Central memory CD4-positive, alpha-beta T cell (primary cell): ENCODE measurements at regions not wholly inside any gene's neighbourhood (a gene's known extent, or its start where the extent isn't known, plus 50 kb on each side); places are given as distances from the start of the nearest gene placed in this dataset.
"Not testable (repeated sequence)": the region's sequence is repeated elsewhere in the genome, so short reads cannot be mapped to it uniquely, and the experiment has no call there.

Experiments used
- DNase-seq: peaks from one replicate; pipeline ENCODE4 v3.0.0; 2022

DNA sequence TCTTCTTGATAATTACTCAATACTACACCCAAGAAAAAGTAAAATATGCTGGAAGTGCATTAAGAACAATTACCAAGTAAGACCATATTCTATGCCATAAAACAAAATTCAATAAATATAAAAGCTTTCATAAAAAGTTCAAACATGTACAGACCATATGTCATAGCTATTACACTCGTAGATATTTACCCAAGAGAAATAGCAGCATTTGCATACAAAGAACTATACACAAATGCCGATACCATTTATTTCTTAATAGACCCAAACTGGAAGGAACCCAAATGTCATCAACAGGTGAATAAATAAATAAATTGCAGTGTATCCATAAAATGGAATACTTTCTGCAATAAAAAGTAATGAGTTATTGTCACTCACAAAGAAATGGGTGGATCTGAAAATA is 78.3 kb upstream of the SLC16A7 start:
- no peak for DNase-seq

GRCh38 chr12:59500915-59501314 is 94.9 kb upstream of the SLC16A7 start:
- no peak for DNase-seq

DNA sequence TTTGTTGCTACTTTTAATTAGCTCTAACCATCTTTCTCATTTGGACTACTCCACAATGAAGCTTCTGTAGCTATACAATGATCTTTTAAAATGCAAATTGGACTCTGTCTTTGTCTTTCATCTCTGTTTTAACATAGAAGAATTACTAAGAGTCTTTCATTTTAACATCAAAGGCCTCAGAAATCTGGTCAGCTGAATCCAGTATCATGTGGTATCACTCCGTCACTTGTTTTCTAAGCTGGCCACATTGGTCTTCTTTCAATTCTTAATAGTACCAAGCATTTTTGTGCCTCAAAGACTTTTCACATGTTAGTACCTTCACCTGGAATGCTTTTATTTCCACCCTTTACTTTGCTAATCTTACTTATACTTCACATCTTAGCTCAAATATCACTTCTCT is 95.5 kb upstream of the SLC16A7 start:
- DNase-seq: no peak

DNA sequence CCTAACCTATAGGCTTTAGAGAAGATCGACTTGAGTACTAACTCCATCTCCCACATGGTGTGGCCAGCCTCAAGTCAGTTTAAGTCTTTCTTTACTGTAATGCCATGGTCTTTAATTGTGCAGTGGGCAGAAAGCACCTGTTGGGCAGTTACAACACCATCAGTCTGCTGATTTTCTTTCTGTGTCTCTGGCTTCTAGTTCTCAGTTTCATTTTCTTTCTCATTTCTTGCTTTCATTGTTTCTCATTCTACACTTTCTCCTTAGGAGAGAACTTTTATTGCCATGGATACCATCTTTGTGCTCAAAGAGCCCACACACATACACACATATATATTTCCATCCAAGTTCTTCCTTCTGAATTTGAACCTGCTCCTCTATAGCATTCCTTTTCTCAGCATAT is 96.1 kb upstream of the SLC16A7 start:
- no peak for DNase-seq

DNA sequence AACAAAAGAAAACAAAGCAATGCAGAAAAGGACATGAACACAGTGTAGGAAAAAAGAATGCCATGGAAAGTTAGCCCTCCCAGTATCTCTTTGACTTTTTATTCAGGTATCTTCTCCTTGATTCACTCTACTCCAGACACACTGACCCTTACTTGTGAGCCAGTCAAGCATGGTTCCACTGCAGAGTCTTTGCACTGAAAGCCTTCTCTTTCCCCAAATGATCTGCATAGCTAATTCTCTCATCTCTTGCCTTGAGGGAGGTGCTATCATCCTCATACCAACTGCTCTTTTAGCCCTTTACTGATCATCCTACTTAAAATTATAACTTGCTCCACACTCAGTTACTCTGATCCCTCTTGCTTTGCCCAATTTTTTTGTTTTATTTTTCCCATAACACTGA is 101.2 kb upstream of the SLC16A7 start:
- DNase-seq: no peak

DNA sequence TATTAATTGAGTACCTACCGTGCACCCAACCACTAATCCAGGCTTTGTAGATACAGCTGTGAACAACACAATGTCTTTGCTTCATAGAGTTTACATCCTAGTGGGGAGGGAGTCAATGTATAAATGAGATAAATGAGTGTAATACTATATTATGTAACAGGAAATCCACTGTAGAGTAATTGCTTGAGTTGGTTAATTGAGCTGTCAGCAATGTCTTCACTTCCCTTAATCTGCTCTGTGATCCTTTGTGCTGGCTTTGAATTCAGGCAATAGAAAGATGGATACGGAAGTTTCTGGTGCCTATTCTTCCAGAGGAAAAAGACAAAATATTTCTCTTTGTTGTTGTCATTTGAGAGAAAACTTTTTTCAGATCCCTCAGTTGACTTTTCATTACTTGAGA is 104.0 kb upstream of the SLC16A7 start:
- DNase-seq: no peak

- no peak for DNase-seq
Observed at GRCh38 chr12:59486827-59487226, 109.0 kb upstream of the SLC16A7 start.

- DNase-seq: no peak
Observed at GRCh38 chr12:59484575-59484974, 111.3 kb upstream of the SLC16A7 start.

GRCh38 chr12:59474236-59474635 is 121.6 kb upstream of the SLC16A7 start:
- not testable (repeated sequence) for DNase-seq

- DNase-seq: no peak
Observed at GRCh38 chr12:59472273-59472672, 123.6 kb upstream of the SLC16A7 start.

DNA sequence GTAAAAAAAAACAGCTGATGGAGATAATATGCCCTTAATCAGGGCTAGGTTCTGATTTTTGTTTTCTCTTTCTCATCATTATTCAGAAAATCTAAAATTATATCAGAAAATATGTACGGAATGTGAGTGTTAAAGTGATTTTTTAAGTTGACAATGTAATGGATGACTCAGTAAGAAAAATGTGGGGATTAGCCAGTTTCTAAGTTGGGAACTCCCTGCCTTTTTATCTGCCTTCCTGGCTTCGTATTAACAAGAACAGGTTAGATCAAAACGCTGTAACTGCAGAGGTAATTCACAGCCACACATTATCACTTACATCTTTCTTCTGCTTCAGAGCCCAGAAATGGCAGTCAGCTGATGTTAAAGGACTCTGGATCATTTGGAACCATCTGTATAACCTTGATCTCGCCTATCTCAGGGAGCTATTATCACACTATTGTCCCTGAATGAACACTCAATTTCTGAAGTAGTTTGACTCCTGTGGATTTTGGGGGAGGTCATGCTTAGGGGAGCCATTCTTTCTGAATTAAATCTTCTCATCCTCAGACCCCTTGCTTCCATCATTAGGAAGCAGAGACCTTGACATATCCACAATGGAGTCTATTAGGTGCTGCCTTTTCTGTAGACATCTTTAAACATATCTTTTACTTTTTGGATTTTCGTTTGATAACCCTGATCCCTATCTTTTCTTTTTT is 135.7 kb upstream of the SLC16A7 start:
- DNase-seq: no peak

- DNase-seq: no peak
Observed at GRCh38 chr12:59453475-59453874, 142.4 kb upstream of the SLC16A7 start.

DNA sequence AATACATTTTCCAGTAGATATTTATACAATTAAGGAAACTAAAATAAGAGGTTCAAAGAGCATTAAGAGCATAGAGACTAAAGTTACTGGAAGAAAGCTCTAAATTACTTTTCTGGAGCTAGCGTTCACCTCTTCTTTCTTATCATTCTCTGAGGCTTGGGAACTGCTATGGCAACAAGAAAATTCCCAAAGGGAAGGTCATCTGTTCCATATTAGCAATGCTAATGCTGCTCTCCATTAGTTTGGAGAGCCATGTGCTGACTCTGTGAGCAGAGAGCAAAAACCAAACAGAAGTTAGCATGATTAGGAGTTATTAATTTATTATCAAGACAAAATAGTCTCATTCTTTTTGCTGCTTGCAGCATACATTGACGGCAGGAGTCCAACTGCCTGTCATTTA is 143.1 kb upstream of the SLC16A7 start:
- no peak for DNase-seq

DNA sequence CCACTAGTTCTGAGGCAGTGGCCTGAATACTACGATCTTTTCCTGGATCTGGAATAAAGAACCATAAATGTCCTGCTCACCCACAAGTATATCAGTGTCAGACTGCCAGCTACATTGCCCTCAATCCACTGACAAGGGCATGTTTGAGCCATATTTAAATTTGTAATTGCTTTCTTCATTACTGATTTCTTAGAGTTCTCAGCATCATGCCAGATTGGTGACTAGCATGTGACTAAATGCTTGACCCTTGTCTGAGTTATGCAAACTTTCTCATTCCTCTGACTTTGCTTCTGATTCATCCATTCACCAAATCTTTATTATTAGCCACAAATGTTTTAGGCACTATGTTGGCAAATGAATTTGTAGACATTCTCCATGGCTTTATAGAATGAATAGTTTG is 143.6 kb upstream of the SLC16A7 start:
- DNase-seq: no peak

DNA sequence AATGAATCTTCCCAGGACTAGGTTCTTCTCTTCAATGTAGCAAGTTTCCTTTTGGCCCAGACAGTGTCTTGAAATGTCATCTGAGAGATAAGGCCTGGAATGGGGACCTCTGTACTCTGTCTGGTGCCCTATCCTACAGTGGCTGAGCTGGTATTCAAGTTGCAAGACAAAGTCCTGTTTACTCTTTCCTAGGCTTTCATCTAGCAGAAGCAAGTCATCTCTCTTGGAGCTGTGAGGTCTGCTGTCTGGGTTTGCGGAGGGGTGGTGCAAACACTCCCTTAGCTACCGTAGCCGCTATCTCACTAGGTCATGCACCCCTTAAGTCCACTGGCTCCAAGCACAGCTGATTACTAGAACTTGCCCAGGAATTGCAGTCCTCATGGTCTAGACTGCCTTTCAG is 149.7 kb upstream of the SLC16A7 start:
- no peak for DNase-seq

GRCh38 chr12:59444932-59445331 is 150.9 kb upstream of the SLC16A7 start:
- DNase-seq: no peak

DNA sequence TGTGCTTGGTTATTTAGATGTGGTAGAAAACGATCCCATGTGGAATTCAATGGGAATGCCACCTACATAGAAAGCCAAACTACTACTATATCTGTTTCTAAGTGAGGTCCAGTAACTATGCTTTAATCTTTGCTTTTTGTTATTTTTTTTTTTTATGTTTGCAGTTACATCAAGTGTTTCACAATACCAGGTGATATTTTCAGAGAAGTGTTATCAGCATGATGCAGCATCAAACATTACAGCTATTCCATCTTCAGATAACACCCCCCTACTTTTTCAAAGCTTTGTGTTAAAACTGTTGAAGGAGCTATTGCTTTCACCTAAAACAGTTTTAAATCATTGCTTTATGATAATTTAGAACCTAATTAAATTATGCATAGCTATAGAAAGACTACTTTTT is 163.8 kb upstream of the SLC16A7 start:
- DNase-seq: no peak

GRCh38 chr12:59431266-59431665 is 164.6 kb upstream of the SLC16A7 start:
- no peak for DNase-seq

DNA sequence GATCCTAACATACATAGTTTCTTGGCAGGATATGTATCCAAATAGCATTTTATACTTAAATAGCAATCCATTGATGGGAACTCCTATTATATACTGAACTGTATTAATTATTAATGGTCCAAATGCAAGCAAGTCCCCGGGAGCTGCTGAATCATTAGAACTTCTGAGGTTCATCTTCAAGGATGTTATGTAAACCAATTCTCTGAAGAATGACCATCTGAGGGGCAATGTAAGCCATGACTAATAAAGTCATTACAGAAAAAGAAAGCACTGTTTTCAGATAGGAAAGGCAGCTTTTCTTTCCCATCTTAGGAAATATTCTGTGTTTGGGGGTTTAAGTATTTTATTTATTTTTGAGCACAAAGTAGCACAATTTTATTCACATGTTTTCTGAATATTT is 166.1 kb upstream of the SLC16A7 start:
- DNase-seq: no peak

GRCh38 chr12:59425798-59426197 is 170.0 kb upstream of the SLC16A7 start:
- no peak for DNase-seq

- not testable (repeated sequence) for DNase-seq
Observed at GRCh38 chr12:59424666-59425065, 171.2 kb upstream of the SLC16A7 start.

DNA sequence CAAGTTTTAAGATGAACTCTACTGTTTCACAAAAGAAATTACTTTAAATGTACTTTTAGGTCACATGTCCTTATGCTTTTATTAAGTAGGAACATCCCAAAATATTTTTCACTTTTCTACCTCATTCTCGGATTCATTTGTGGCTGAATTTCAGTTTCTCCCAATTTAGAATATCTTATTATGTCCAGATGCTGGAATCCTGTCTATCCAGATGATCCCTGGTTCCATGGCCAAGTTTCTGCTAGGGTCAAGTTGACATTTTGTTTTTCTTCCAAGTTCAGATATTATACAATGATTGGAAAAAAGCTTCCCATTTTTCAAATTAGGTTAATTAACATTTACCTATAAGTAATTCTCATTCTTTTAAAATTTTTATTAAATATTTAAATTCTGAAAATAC is 181.8 kb upstream of the SLC16A7 start:
- no peak for DNase-seq

DNA sequence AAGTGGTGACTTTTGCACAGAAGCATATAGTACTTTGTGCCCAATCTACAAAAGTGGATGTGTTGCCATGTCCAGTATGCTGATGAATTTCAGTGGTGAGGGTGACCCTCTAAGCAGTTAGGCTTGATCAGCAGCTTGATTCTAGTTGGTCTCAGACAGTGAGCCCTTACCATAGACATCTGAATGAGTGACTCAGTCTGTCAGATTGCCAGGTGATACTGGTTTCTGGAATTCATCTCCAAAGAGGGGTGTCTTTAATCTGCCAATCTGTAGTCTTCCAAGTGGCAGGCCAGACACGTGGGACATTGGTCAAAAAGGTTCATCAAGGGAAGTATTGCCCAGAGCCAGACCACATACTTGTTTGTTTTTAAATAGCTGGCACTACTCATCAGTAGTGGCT is 187.4 kb upstream of the SLC16A7 start:
- DNase-seq: no peak

GRCh38 chr12:59407799-59408198 is 188.0 kb upstream of the SLC16A7 start:
- DNase-seq: no peak

- DNase-seq: no peak
Observed at GRCh38 chr12:59405992-59406391, 189.8 kb upstream of the SLC16A7 start.
